A673 (cell line): ENCODE measurements at regions not wholly inside any gene's neighbourhood (a gene's known extent, or its start where the extent isn't known, plus 50 kb on each side); places are given as distances from the start of the nearest gene placed in this dataset.

ENCODE experiments used
- CTCF ChIP-seq: fragments of 300-800, 200-600 bp; sonication (generic); conservative IDR thresholded peaks from 2 replicates; pipeline ENCODE4 v1.5.1; 2017; ENCODE audit warnings: low read depth, mild to moderate bottlenecking, antibody characterized with exemption, low read length, moderate library complexity, mixed read lengths
- EZH2 ChIP-seq: fragments of 200-600 bp; sonication (generic); IDR thresholded peaks from 2 replicates; pipeline ENCODE4 v1.6.1; 2017; ENCODE audit warnings: borderline replicate concordance, low read depth, mild to moderate bottlenecking, mixed read lengths, antibody characterized with exemption, low read length; ENCODE audit not compliant: poor library complexity, severe bottlenecking

GRCh38 chr19:32123355-32123940 is 222.0 kb upstream of the ZNF507 start:
- TF ChIP-seq CTCF (no peak), EZH2 (no peak)
